Peyer's patch (tissue), 4 donors: ENCODE measurements at regions not wholly inside any gene's neighbourhood (a gene's known extent, or its start where the extent isn't known, plus 50 kb on each side); places are given as distances from the start of the nearest gene placed in this dataset.

ENCODE experiments used
- POLR2A ChIP-seq, 2 donors: fragments of 450-650 bp; IDR thresholded peaks; one replicate each; pipeline ENCODE4 v1.5.1; 2017; ENCODE audit warnings: antibody characterized with exemption in 2 of 2, mild to moderate bottlenecking in 2 of 2, moderate library complexity in 2 of 2
- TF ChIP-seq, protein P1 (sequence below), 6 experiments: fragments of 450-650 bp in 4 of 6; fragments of 200-600 bp in 2 of 6; sonication (generic) in 1 of 6; IDR thresholded peaks; one replicate each; pipeline ENCODE4 v1.5.1; 2017 to 2019; ENCODE audit warnings: antibody characterized with exemption in 6 of 6, mild to moderate bottlenecking in 3 of 6, moderate library complexity in 1 of 6

DNA sequence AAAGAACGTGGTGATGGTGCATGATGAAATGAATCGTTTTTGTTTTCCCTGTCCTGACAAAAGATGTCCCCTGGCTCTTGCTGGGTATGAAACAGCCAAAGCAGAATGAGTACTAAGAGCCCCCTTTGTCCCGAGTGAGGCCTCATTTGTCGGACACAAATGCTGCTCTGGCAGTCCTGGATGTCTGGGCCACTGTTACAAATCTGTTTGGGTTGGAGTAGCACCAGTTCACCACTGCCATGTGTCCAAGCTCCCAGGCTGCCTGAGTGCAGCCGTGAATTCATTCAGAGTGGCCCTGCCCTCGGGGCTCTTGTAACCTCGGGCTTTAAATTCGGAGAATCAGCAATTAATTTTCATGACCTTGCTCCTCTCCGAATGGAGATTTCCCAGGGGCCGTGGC is 182.4 kb downstream of the NUFIP1 start:
- TF ChIP-seq, protein P1, sequence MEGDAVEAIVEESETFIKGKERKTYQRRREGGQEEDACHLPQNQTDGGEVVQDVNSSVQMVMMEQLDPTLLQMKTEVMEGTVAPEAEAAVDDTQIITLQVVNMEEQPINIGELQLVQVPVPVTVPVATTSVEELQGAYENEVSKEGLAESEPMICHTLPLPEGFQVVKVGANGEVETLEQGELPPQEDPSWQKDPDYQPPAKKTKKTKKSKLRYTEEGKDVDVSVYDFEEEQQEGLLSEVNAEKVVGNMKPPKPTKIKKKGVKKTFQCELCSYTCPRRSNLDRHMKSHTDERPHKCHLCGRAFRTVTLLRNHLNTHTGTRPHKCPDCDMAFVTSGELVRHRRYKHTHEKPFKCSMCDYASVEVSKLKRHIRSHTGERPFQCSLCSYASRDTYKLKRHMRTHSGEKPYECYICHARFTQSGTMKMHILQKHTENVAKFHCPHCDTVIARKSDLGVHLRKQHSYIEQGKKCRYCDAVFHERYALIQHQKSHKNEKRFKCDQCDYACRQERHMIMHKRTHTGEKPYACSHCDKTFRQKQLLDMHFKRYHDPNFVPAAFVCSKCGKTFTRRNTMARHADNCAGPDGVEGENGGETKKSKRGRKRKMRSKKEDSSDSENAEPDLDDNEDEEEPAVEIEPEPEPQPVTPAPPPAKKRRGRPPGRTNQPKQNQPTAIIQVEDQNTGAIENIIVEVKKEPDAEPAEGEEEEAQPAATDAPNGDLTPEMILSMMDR (IDR thresholded peaks at IDR 0.05), result no peak
- no peak for TF ChIP-seq POLR2A (IDR thresholded peaks at IDR 0.05)
